CD4-positive, alpha-beta T cell treated with Interleukin-21 for 1 hour (primary cell): ENCODE measurements at regions not wholly inside any gene's neighbourhood (a gene's known extent, or its start where the extent isn't known, plus 50 kb on each side); places are given as distances from the start of the nearest gene placed in this dataset.

Experiments used
- DNase-seq: peaks from one replicate; pipeline ENCODE4 v3.0.0-alpha.2; 2020

DNA sequence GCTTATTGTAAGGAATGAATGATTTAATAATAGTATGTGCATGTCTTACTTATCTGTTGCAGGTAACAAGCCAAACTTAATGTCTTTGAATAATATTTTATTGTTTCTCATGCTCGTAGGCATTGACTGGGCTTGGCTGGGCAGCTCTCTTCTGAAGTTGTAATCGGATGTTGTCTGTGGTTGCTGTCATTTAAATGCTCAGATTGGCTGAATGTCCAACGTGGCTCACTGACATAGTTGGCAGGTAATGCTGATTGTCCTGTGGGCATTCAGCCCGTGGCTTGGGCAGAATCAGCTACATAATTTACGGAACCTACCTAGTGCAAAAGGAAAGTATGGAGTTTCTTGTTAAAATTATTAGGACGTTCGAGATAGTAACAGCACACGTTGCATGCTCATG lies 297.4 kb upstream of the GBE1 start:
- no peak for DNase-seq

DNA sequence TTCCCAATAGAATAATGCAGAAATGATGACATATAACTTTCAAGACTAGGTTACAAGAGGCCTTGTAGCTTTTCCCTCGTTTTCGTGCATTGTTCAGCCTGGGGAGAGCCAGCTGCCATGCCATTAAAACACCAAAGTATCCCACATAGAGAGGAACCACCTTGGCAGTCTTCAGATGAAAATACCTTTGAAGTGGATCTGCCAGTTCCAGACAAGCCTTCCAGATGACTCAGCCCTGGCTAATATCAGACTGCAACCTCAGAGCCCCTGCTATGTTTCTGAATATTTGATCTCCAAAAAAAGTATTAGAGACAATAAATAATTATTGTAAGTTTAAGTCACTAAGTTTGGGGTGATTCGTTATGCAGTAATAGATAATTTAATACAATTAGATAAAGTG lies 294.3 kb upstream of the GBE1 start:
- no peak for DNase-seq

DNA sequence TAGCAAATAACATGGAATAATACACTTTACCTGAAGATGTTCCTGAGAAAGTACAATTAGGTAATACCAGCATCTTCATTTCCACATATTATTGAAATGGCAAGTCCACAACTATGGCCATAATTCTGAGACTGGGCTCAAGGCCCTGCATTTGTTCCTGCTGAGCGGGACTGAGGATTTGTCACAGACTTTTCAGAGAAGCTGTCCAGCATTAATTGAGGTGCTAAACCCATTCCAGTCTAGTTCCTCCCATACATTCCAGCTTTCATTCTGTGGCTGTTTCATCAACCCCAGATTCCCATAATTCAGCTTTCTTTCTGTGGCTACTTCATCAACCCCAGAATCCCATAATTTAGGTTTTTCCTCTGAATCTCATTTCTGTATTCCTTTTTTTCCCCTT lies 293.4 kb upstream of the GBE1 start:
- DNase-seq: no peak

DNA sequence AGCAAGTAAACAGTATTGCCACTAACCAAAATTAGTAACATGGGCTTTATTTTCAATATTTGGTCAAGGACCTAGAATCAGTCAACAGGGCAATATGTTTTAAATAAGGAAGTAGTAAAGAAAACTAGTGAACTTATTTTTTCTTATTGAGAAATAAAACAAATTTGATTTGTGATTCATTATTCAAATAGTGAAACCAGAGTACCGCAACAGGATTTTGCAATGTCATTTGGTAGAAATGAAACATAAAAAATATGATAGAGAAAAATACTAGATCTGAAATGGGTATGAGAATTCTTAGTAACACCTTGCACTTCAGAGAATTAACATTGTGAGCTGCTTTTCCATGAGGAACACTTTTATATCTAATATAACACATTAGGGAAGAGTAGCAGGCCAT lies 291.8 kb upstream of the GBE1 start:
- no peak for DNase-seq

DNA sequence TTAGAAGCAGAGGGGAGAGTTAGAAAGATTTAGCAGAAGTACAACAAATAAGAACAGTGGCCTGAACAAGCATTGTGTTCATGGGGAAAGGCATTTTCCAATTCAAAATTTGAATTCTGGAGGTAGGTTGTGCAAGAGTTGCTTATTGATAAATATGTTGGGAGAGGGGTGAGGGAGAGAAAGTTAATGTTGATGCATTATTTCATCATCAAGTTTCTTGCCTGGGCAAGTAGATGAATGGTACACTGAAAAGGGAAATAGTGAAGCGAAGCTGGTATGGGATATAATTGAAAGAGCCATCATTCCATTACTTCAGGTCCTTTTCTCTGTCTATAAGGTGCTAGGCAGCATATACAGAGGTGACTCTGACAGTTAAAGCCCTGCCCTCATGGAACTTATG lies 288.9 kb upstream of the GBE1 start:
- no peak for DNase-seq

DNA sequence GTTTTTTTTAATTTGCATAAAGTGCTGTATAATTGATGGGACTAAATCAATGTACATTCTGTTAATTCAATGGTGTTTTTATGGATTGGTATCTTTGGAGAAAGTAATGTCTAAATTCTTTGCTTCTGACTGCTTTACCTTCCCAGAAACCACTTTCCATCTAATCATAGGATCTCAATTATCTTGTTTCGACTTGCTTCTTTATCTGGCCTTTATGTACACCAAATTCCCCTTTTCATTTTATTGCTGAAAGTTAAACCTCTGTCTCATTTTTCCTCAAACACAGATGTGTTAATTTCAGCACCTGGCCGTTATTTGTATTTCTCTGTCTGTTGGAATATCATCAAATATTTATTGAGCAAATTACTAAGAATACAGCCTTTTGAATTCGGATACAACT lies 287.3 kb upstream of the GBE1 start:
- DNase-seq: no peak

DNA sequence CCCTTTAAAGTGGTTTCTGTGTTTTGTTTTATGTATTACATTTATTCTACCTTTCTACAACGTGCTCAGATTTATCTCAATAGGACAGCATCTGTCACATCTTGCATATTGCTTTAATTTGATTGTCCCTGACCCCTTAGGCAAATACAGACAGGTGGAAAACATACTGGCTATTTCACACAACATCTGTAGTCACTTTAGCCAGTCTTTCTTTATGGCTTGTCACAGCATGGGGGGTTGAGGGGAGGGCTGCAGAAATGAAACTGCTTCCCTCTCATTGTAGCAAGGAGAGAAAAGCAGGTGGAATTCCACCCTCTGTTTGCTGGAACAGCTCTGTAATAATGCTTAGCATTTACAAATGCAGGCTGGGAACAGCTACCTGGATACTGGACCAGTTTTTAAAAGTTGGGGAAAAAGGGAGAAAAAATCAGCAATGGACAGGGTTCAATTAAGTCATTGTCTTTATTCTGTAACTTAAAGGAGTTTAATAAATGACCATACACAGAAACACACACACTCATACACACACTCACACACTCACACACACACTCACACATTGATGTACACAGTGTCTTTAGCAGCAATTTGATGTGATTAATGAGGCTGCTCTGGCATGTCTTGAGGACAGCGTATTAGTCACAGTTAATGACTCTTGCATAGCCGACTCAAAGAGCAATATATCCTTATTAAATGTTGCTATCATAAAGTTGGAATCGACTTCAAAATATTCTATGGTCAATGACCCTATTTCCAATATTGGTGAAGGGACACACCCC lies 283.7 kb upstream of the GBE1 start:
- DNase-seq: no peak

DNA sequence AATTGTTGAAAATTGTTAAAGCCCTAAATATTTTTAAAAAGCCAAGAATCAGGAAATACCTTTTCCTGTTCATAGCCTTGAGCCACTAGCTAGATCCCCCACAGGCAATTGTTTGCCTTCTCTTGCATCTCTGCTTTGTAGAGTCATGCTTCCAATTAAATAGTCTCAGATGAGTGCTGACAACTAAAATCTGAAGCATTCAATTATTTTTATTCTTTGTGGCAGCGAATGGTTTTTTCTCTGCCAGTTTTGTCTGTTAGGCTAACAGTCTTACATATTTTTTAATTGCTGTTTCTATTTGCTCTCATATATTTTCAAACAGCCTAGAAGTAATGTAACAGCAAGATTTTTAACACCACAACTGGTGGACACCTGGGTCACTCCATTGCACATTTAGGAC lies 277.1 kb upstream of the GBE1 start:
- no peak for DNase-seq

DNA sequence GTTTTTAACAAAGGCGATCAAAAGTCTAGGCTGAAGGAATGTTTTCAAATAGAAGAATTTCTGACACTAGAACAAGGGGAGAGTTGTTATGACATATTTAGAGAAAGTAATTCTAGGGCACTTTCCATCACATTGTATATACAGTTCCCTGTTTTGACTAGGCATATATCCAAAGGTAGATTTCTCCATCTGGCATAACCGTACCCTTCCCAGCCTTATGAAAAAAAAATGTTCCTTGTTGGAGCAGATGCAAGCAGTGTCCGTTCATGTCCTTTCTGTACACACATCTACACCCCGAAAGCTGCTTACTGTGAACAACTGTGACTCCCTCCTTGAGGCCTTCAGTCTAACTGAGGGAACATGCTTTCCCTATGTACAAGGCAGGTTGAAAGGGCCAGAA lies 271.7 kb upstream of the GBE1 start:
- DNase-seq: no peak

DNA sequence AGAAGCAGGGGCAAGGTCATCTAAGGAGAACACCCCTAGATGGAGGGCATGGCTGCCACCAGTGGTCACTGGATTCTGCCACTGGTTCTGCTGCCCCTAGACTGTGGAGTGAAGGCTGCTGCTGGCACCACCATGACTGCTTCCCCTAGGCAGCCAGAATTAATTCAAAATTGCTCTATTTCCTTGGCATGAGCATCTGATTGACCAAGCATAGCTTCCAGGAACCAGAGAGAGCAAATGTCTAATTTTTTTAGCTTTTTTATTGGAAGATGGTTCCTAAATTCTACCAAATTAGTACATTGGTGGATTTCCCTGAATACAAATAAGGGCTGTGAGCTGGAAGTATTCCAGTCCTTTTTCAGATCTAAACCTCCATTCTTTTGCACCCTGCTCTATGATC lies 270.2 kb upstream of the GBE1 start:
- DNase-seq: no peak

DNA sequence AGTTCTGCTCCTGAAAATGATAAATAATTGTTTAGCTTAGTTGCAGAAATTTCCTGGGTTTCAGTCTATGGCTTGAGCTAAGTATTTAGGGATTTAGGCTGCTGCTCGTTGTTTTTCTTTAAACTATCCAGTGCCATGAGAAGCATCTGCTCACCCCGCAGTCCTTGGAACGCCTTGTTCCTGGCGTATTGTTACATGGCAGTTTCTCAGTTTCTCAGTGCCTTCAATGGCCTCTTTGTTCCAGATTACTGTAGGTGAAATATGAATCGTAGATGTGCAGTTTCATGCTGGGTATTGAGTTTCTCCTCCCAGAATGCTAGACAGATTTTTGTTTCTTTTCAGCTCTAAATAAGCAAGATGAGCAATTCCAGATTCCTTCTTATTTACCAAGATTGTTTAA lies 269.5 kb upstream of the GBE1 start:
- no peak for DNase-seq

DNA sequence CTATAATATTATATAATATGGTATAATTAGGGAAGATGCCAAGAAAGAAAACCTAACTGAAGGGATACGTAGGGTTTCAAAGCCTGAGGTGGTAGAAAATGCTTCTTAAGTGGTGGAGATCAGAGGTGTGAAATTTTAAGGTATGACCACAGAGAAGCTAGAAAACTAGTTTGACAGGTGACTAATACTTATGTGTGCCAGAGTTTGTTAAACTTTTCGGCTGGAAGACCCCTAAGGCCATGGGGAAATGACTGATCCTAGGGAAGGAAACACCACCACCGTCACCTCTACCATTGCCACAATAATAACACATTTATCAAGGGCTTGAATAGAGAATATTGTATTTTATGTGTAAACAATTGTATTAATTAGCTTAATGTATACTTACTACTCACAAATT lies 261.4 kb upstream of the GBE1 start:
- DNase-seq: no peak

DNA sequence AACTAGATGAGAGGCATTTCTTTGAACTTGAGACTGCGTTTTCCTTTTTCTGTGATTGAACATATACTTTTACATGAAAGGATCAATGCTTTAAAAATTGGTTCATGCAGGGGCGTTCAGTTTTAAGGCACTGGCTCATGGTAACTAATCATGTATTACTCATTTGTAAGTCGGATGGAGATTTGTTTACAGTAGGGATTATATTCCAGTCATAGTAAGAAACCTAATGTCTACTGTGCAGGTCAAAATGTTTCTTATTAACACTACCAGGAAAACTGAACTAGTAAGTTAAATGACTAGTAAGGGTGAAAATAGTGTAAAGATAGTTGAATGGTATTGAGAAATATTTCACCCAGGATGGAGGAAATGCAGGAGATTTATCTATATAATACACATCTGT lies 258.8 kb upstream of the GBE1 start:
- DNase-seq: no peak

DNA sequence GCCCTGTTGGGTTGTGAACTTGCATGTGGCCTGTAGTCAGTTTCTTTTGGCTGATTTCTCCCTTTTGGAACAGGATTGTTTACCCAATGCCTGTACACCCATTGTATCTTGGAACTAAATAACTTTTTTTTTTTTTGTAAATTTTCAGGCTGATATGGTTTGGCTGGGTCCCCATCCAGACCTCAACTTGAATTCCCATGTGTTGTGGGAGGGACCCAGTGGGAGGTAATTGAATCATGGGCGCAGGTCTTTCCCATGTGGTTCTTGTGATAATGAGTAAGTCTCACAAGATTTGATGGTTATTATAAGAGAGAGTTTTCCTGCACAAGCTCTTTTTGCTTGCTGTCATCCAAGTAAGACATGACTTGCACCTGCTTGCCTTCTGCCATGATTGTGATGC lies 253.8 kb upstream of the GBE1 start:
- no peak for DNase-seq

DNA sequence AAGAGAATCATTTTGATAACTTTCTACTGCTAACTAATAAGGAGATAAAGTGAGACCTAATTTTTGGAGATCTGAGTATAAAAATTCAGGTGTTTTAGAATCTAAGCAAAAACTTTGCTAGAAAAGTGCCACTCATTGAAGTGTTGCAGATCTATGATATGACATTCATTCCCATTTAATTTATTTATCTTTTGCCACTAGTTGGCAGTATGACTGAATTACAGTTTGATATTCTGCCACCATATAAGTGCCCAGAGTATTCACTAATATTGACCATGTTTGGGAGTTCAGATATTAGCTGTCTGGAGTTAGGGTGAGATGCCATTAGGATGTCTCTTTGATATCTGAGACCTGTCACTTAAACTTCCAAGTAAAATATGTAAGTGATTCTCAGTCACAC lies 251.3 kb upstream of the GBE1 start:
- no peak for DNase-seq

DNA sequence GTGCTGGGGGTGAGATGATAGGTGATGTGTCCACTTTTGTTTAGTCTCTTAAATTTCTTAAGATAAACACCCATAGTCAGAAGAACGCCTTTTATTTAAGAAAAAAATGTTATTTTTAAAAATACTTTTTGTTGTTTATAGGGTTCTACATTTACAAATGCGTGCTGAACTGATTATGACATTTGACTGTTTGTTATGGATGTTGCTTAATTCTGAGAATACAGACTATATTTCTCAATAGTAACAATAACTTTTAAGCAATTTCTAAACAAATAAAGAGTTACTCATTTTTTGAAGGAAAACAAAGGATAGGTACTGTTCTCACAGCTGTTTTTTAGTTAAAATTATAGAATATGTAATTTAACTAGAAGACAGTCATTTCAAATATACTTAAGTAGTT lies 249.9 kb upstream of the GBE1 start:
- DNase-seq: no peak

DNA sequence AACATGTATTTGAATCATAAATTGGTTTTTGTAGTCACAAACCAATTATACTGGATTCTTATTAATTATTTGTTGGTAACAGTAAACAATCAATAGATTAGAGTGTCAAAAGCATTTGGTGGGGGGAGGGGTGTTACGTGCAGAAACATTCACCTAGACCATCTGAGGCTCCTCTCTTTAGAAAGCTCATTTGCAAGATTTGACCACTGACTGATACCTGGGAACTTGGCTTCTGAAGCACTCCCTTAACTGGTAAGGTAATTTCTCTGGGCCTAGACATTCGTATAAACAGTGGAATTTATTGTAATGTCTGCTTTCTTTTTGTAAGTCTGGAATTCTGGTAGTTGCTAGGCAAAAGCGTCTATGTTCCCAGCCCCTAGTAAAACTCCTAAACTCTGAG lies 243.8 kb upstream of the GBE1 start:
- no peak for DNase-seq

DNA sequence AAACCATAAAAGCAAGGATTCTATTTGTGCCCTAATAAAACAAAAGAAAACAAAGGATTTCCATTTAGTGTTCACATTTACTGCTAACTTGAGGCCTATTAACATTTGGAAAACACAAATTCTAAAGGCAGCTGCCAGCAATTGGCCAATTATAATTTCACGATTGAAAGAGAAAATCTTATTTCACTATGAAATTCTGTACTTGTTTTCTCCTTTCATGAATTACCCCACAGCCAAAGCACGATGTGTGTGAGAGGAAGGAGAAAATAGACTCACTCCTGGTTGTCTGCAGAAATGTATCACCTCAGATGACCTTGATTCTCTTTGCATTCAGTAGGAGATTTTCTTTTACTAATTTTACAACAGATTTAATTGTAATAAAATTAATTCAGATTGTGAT lies 242.8 kb upstream of the GBE1 start:
- DNase-seq: no peak

DNA sequence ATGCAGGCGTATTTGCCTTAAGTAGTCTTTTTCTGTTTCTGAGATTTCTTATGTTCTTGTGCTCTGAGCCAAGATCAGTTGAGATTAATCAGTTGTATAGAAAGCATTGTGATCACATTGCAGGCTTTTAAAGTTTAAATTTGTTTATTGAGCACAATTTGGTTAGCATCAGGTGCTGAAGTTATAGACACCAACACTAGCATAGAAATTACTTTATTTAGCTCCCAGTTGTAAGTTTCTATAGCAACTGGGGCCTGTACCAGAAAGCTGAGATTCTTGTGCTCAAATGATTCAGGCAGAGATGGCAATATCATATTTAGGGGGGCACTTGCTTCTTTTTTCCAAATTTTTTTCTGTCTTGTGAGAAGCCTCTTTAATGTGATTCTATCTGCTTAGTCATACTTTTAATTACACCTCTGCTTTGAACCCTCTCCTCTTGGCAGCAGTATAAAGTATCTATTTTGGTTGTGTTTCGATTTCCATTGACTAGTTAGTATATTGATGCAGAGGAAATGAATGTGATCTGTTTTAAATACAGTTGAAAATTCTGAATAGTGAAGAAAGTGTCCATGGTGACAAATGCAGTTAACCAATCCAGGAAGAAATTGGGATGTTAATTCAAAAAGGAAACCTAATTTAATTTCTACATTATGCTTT lies 241.7 kb upstream of the GBE1 start:
- no peak for DNase-seq

DNA sequence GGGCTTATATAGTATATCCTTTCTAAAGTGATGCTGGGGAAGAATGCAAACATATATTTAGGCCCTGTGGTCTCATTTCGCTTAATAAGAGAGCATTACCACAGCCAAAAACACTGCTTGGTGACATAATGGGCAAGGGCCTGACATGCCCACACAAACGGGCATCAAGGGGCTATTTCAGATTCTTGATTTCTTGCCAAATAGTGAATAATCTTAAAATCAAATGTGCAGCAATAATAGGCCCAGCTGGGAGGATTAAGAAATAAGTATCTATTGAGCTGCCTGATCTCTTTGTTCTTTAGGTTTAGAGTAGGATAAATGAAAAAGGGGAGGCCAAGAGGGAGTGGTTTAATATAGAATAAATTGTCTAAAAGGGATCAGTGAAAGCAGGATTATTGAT lies 241.0 kb upstream of the GBE1 start:
- no peak for DNase-seq

DNA sequence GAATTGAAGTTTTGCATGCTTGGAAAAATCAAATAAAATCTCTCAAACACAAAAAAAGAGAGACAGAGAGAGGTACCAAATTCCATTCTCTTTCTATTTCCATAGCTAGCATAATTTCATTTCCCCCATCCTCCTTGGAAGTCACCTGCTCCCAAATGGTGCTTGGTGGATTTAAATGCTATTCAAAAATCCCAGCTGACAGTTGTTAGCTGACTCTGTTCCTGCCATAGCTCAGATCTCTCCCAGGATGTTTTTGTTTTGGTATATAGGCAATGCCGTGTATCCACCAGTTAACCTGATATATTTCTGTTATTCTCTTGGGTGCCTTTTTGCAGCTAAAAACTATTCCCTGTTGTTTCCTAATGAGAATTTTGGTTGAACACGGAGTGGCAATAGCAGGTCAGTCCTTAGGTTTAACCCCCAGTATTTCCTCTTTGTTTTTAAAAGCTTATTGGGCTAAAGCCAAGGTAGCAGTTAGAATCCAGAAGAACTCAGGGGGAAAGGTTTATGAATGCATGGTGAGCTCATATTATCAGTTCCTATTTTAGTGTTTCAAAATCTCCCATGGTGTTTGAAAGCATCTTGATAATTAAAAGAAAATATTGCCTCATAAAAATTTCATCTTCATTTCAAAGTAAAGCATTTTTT lies 240.0 kb upstream of the GBE1 start:
- DNase-seq: no peak

DNA sequence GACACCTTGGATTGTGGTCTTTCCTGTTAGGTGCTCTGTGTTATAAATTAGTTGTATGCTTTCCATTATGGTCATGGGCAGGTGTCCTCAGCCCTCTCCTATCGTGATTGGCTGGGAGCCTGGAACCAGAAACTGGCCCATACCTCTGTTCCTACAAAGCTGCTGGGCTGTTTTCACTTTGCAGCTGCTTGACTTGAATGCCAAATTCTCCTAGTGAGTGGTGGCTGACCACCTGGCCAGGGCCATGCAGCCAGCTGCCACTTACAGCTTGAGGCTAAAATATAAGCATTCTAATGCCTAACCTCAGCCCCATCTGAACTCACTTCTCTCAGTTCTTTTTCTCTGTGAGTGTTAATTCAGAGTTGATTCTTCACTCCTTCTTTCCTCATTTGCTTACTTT lies 239.3 kb upstream of the GBE1 start:
- DNase-seq: no peak

DNA sequence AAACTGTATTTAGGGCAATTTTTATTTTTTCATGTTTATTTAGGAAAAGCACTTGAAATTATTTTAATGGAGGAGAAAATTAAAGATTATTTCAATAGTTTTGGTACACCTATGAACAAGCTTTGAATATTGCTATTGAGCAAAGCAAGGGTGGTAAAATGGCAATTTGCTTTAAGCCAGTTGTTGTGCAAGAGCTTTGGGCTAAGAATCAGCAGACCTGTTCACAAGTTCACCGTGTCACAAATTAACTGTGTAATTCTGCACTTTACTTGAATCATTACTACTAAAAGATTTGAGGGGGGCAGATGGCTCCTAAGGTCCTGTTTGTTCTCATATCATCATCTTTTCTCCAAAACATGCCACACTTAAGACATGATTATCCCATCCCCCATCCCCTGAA lies 238.9 kb upstream of the GBE1 start:
- DNase-seq: no peak

DNA sequence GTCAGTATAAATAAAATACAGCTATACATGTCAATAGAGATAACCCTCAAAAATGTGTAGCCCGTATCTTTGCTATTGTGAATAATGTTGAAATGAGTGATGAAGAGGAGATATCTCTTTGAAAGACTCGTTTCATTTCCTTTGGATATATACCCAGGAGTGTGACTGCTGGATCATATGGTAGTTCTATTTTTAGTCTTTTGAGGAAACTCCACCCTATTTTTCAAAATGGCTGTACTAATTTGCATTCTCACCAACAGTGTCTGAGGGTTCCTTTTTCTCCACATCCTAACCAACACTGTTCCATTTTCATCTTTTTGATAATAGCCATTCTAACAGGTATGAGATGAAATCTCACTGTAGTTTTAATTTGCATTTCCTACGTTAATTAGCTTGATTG lies 237.5 kb upstream of the GBE1 start:
- DNase-seq: no peak
